ENCODE measurements at regions not wholly inside any gene's neighbourhood (a gene's known extent, or its start where the extent isn't known, plus 50 kb on each side); places are given as distances from the start of the nearest gene placed in this dataset.

DNA sequence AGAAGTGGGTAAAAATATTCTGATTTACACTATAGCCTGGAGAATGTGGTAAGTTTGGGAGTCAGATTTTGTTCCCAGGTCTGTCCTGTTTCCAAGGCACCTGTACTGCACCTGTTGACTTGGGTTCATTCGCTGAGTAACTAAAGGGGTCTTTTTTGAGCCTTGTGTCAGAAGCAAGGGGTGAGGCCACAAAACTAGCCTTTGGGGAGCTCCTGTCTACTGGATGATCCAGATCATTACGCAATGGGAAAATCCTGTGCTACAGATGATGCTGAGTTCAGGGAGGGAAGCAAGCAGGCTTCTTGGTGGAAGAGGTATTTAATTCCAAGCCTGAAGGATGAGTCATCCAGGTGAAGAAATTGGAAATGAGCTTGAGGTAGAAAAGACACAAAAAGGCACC, 424.0 kb downstream of the MATN1 start:
- H3K36me3 ChIP-seq (ENCODE audit: control insufficient read depth, insufficient read depth, low read length) = no peaks in the 10 kb centered on the region
- Mint-ChIP-seq H3K4me1 (no peaks in the 10 kb centered on the region), H3K27ac (no peak overlapping the region), H3K36me3 (no peaks in the 10 kb centered on the region), H3K27me3 (no peaks in the 10 kb centered on the region), H3K9me3 (peaks cover 0 to 10% (median 3%) of the 10 kb centered on the region in 7 donors), H3K4me3 (no peak overlapping the region)
- ATAC-seq (ENCODE audit: low read depth in 2 of 2) = no peak
- H3K9me3 ChIP-seq (ENCODE audit: control insufficient read depth in 2 of 2, low read length in 2 of 2) = no peaks in the 10 kb centered on the region
- no peaks in the 10 kb centered on the region for H3K4me1 ChIP-seq (ENCODE audit: control insufficient read depth, insufficient read depth, low read length, poor library complexity, severe bottlenecking)
- DNase-seq = no peak
- H3K4me3 ChIP-seq (ENCODE audit: low read depth, low read length) = no peak overlapping the region
- H3K27me3 ChIP-seq (ENCODE audit: control insufficient read depth, insufficient read depth, low read length) = no peaks in the 10 kb centered on the region
- no peak overlapping the region for H3K27ac ChIP-seq (ENCODE audit: insufficient read depth, low read length, poor library complexity, severe bottlenecking)

DNA sequence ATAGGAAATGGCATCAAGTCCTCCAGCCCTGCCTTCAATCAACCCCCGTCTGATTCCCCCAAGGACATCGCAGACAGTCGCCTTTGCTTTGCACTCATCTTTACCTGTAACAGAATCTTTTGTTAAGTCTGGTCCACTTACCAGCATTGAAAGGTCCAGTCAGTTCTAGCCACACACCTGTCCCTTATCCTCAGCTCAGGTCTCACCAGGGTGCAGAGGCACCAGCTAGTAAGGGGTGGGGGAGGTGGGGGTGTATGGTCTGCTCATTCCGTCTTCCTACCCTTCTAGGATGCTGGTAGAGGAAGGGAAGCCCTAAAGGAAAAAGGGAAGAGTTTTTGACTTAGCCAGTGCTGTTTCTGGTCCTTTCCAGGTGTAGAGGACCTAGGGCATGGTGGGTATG, 427.7 kb downstream of the MATN1 start:
- H3K36me3 Mint-ChIP-seq = no peaks in the 10 kb centered on the region
- ATAC-seq (ENCODE audit: low read depth in 2 of 2) = no peak

DNA sequence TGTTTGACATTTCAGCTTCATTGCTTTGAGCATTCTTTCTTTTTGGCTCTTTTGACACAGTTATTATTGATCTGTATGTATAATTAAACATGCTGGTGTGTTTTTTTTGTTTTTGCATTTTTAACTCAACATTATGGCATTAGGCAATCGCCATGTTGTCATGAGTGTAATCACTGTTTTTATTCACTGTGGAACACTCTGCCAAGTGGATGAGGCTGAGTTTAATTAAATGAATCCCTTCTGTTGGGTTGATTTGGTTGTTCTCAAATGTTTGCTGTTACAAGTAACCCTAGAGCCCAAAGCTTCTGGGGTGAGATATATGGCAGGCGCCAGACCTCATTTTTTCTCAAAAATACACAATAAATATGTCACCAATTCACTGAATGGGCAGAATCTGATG, 428.1 kb downstream of the MATN1 start:
- H3K27ac ChIP-seq (ENCODE audit: insufficient read depth, low read length, poor library complexity, severe bottlenecking) = no peak overlapping the region
- H3K36me3 ChIP-seq (ENCODE audit: control insufficient read depth, insufficient read depth, low read length) = no peaks in the 10 kb centered on the region
- no peak for ATAC-seq (ENCODE audit: low read depth in 2 of 2)
- H3K4me3 ChIP-seq (ENCODE audit: low read depth, low read length) = no peak overlapping the region
- no peak overlapping the region for H3K4me3 Mint-ChIP-seq
- no peaks in the 10 kb centered on the region for H3K9me3 ChIP-seq (ENCODE audit: control insufficient read depth in 2 of 2, low read length in 2 of 2)
- no peaks in the 10 kb centered on the region for H3K4me1 ChIP-seq (ENCODE audit: control insufficient read depth, insufficient read depth, low read length, poor library complexity, severe bottlenecking)
- no peaks in the 10 kb centered on the region for H3K4me1 Mint-ChIP-seq
- H3K27me3 Mint-ChIP-seq = peaks cover 11% of the 10 kb centered on the region
- no peaks in the 10 kb centered on the region for H3K36me3 Mint-ChIP-seq
- H3K27me3 ChIP-seq (ENCODE audit: control insufficient read depth, insufficient read depth, low read length) = peaks cover 2% of the 10 kb centered on the region
- H3K9me3 Mint-ChIP-seq = peaks cover 0 to 6% (median 3%) of the 10 kb centered on the region in 7 donors
- H3K27ac Mint-ChIP-seq = no peak overlapping the region
- DNase-seq = no peak

More for the DNA sequence above, 427.7 kb downstream of the MATN1 start:
- Mint-ChIP-seq H3K27me3 (peaks cover 8% of the 10 kb centered on the region), H3K4me1 (no peaks in the 10 kb centered on the region), H3K9me3 (peaks cover 0 to 6% (median 3%) of the 10 kb centered on the region in 7 donors), H3K4me3 (no peak overlapping the region), H3K27ac (no peak overlapping the region)
- H3K9me3 ChIP-seq (ENCODE audit: control insufficient read depth in 2 of 2, low read length in 2 of 2) = no peaks in the 10 kb centered on the region
- no peak overlapping the region for H3K27ac ChIP-seq (ENCODE audit: insufficient read depth, low read length, poor library complexity, severe bottlenecking)
- no peaks in the 10 kb centered on the region for H3K4me1 ChIP-seq (ENCODE audit: control insufficient read depth, insufficient read depth, low read length, poor library complexity, severe bottlenecking)
- H3K36me3 ChIP-seq (ENCODE audit: control insufficient read depth, insufficient read depth, low read length) = no peaks in the 10 kb centered on the region
- peaks cover 2% of the 10 kb centered on the region for H3K27me3 ChIP-seq (ENCODE audit: control insufficient read depth, insufficient read depth, low read length)
- DNase-seq = no peak
- H3K4me3 ChIP-seq (ENCODE audit: low read depth, low read length) = no peak overlapping the region

DNA sequence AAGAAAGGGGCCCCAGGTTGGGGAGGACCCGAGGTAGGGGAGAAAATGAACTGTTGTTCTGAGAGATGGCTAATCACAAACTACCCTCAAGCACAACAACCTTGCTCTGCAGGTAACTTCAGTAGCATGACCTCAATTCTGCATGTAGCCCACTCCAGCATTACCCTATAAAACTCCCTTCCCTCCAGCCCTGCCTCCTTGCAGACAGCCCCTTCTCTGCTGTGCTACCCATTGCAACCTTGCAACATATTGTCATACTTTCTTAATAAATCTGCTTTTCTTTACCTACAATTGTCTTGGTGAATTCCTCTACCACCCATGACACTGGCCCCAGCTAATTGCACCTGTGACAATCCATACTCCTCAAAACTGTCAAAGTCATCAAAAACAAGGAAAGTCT, 428.9 kb downstream of the MATN1 start:
- Histone ChIP-seq H3K27me3 (ENCODE audit: control insufficient read depth, insufficient read depth, low read length) (peaks cover 2% of the 10 kb centered on the region), H3K4me1 (ENCODE audit: control insufficient read depth, insufficient read depth, low read length, poor library complexity, severe bottlenecking) (no peaks in the 10 kb centered on the region), H3K9me3 (ENCODE audit: control insufficient read depth in 2 of 2, low read length in 2 of 2) (no peaks in the 10 kb centered on the region), H3K4me3 (ENCODE audit: low read depth, low read length) (no peak overlapping the region), H3K27ac (ENCODE audit: insufficient read depth, low read length, poor library complexity, severe bottlenecking) (no peak overlapping the region), H3K36me3 (ENCODE audit: control insufficient read depth, insufficient read depth, low read length) (no peaks in the 10 kb centered on the region)
- Mint-ChIP-seq H3K9me3 (peaks cover 0 to 6% (median 2%) of the 10 kb centered on the region in 7 donors), H3K27me3 (peaks cover 15% of the 10 kb centered on the region), H3K36me3 (no peaks in the 10 kb centered on the region), H3K27ac (no peak overlapping the region), H3K4me1 (no peaks in the 10 kb centered on the region), H3K4me3 (no peak overlapping the region)
- DNase-seq (no peak), ATAC-seq (ENCODE audit: low read depth in 2 of 2) (no peak)

DNA sequence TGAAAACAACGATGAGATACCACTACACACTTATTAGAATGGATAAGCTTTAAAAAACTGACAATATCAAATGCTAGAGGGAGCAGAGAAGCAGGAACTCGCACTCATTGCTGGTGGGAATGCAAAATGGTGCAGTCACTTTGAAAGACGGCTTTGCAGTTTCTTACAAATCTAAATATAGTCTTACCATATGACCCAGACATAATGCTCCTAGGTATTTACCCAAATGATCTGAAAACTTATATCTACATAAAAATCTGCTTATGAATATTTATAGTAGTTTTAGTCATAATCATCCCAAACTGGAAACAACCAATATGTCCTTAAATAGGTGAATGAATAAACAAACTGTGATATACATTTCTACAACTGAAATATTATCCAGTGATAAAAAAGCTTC, 430.9 kb downstream of the MATN1 start:
- H3K4me1 ChIP-seq (ENCODE audit: control insufficient read depth, insufficient read depth, low read length, poor library complexity, severe bottlenecking) = no peaks in the 10 kb centered on the region
- Mint-ChIP-seq H3K27me3 (peaks cover 24% of the 10 kb centered on the region), H3K36me3 (no peaks in the 10 kb centered on the region), H3K4me1 (no peaks in the 10 kb centered on the region), H3K9me3 (peaks cover 0 to 2% (median 0%) of the 10 kb centered on the region in 7 donors), H3K27ac (no peak overlapping the region), H3K4me3 (no peak overlapping the region)
- DNase-seq (no peak), ATAC-seq (ENCODE audit: low read depth in 2 of 2) (no peak)
- no peaks in the 10 kb centered on the region for H3K9me3 ChIP-seq (ENCODE audit: control insufficient read depth in 2 of 2, low read length in 2 of 2)
- no peak overlapping the region for H3K27ac ChIP-seq (ENCODE audit: insufficient read depth, low read length, poor library complexity, severe bottlenecking)
- H3K36me3 ChIP-seq (ENCODE audit: control insufficient read depth, insufficient read depth, low read length) = no peaks in the 10 kb centered on the region
- peaks cover 6% of the 10 kb centered on the region for H3K27me3 ChIP-seq (ENCODE audit: control insufficient read depth, insufficient read depth, low read length)
- H3K4me3 ChIP-seq (ENCODE audit: low read depth, low read length) = no peak overlapping the region

DNA sequence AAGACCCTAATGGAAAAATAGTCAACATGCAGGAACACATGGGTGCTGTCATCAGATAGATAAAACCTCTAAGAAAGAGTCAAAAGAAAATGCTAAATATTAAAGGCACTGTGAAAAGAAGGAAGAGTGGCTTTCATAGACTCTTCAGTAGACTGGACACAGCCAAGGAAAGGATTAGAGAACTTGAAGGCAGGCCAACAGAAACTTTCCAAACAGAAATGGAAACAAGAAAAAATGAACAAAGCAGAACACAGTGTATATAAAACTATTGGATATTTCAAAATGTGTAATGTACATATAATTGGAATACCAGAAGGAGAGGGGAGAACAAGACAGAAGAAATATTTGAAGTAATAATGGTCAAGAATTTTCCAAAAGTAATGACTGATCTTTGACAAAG, 431.9 kb downstream of the MATN1 start:
- Mint-ChIP-seq H3K27ac (no peak overlapping the region), H3K27me3 (peaks cover 24% of the 10 kb centered on the region), H3K9me3 (peaks cover 0 to 2% (median 0%) of the 10 kb centered on the region in 7 donors), H3K36me3 (no peaks in the 10 kb centered on the region), H3K4me3 (no peak overlapping the region), H3K4me1 (no peaks in the 10 kb centered on the region)
- H3K4me1 ChIP-seq (ENCODE audit: control insufficient read depth, insufficient read depth, low read length, poor library complexity, severe bottlenecking) = no peaks in the 10 kb centered on the region
- peaks cover 6% of the 10 kb centered on the region for H3K27me3 ChIP-seq (ENCODE audit: control insufficient read depth, insufficient read depth, low read length)
- no peaks in the 10 kb centered on the region for H3K9me3 ChIP-seq (ENCODE audit: control insufficient read depth in 2 of 2, low read length in 2 of 2)
- no peak overlapping the region for H3K4me3 ChIP-seq (ENCODE audit: low read depth, low read length)
- H3K36me3 ChIP-seq (ENCODE audit: control insufficient read depth, insufficient read depth, low read length) = no peaks in the 10 kb centered on the region
- H3K27ac ChIP-seq (ENCODE audit: insufficient read depth, low read length, poor library complexity, severe bottlenecking) = no peak overlapping the region
- no peak for ATAC-seq (ENCODE audit: low read depth in 2 of 2)
- no peak for DNase-seq

DNA sequence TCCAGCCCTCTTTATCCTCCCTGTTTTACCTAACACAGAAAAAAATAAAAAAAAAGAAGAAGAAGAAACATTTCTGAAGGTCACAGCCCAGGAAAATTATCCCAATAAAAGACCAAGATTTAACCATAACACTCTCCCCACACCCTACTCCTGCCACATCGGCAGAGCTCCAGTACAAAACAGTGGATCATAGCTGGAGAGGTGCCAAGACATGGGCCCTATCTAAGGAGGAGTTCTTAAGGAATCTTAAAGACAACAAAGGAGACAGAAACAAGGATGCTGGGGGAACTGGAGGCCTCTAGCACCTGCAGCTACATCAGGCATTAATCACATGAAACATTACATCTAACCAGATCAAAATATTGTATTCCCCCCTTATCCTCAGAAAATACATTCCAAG, 432.8 kb downstream of the MATN1 start:
- Histone ChIP-seq H3K9me3 (ENCODE audit: control insufficient read depth in 2 of 2, low read length in 2 of 2) (no peaks in the 10 kb centered on the region), H3K4me1 (ENCODE audit: control insufficient read depth, insufficient read depth, low read length, poor library complexity, severe bottlenecking) (no peaks in the 10 kb centered on the region), H3K4me3 (ENCODE audit: low read depth, low read length) (no peak overlapping the region), H3K27me3 (ENCODE audit: control insufficient read depth, insufficient read depth, low read length) (peaks cover 6% of the 10 kb centered on the region), H3K36me3 (ENCODE audit: control insufficient read depth, insufficient read depth, low read length) (no peaks in the 10 kb centered on the region), H3K27ac (ENCODE audit: insufficient read depth, low read length, poor library complexity, severe bottlenecking) (no peak overlapping the region)
- DNase-seq = no peak
- H3K4me1 Mint-ChIP-seq = no peaks in the 10 kb centered on the region
- H3K27me3 Mint-ChIP-seq = peaks cover 24% of the 10 kb centered on the region
- peaks cover 0 to 2% (median 0%) of the 10 kb centered on the region in 7 donors for H3K9me3 Mint-ChIP-seq
- no peak overlapping the region for H3K27ac Mint-ChIP-seq
- no peak overlapping the region for H3K4me3 Mint-ChIP-seq
- H3K36me3 Mint-ChIP-seq = no peaks in the 10 kb centered on the region
- no peak for ATAC-seq (ENCODE audit: low read depth in 2 of 2)

DNA sequence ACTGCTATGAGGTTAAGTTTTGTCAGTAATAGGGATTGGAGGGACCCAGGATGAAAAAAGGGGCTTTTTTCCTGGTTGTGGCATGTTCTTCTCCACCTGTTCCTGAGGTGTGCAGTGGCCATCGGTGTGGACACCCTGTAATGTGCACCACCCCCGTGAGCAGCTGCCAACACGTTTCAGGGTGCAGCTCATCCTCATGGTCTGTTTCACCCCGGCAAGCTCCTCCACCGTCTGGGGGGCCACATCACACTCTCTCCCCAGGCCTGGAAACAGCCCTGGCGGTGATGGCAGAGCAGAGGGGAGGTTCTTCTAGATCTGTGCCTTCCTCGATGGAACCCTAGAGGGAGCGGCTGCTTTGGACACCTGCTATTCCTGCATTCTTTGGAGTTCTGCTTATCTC, 435.4 kb downstream of the MATN1 start:
- Histone ChIP-seq H3K27ac (ENCODE audit: insufficient read depth, low read length, poor library complexity, severe bottlenecking) (no peak overlapping the region), H3K4me1 (ENCODE audit: control insufficient read depth, insufficient read depth, low read length, poor library complexity, severe bottlenecking) (peaks cover 2% of the 10 kb centered on the region), H3K4me3 (ENCODE audit: low read depth, low read length) (no peak overlapping the region), H3K36me3 (ENCODE audit: control insufficient read depth, insufficient read depth, low read length) (no peaks in the 10 kb centered on the region), H3K9me3 (ENCODE audit: control insufficient read depth in 2 of 2, low read length in 2 of 2) (no peaks in the 10 kb centered on the region), H3K27me3 (ENCODE audit: control insufficient read depth, insufficient read depth, low read length) (peaks cover 3% of the 10 kb centered on the region)
- DNase-seq (no peak), ATAC-seq (ENCODE audit: low read depth in 2 of 2) (no peak)
- Mint-ChIP-seq H3K27ac (no peak overlapping the region), H3K4me3 (no peak overlapping the region), H3K4me1 (peaks cover 0 to 4% (median 2%) of the 10 kb centered on the region in 4 donors), H3K27me3 (peaks cover 24% of the 10 kb centered on the region), H3K9me3 (peaks cover 0 to 2% (median 0%) of the 10 kb centered on the region in 7 donors), H3K36me3 (no peaks in the 10 kb centered on the region)
